GM23338 (cell line): ENCODE measurements at regions not wholly inside any gene's neighbourhood (a gene's known extent, or its start where the extent isn't known, plus 50 kb on each side); places are given as distances from the start of the nearest gene placed in this dataset.

ENCODE experiments used
- EZH2 ChIP-seq: fragments of 200-600 bp; sonication (generic); IDR thresholded peaks from one replicate; pipeline ENCODE4 v1.8.0; 2017; ENCODE audit warnings: antibody characterized with exemption, mild to moderate bottlenecking, low read depth; ENCODE audit not compliant: unreplicated experiment
- POLR2AphosphoS5 ChIP-seq: IDR thresholded peaks from 2 replicates; pipeline ENCODE4 v1.6.1; 2016; ENCODE audit warnings: antibody characterized with exemption, low read depth
- TF ChIP-seq, protein P1 (sequence below), 2 experiments: fragments of 200-600 bp in 1 of 2; sonication (generic) in 1 of 2; conservative IDR thresholded peaks; 2 replicates each; pipeline versions ENCODE4 v1.5.1 to v1.6.1; 2016 to 2017; ENCODE audit warnings: antibody characterized with exemption in 2 of 2, low read depth in 2 of 2, mild to moderate bottlenecking in 2 of 2, moderate library complexity in 1 of 2
- TF ChIP-seq, protein P2 (sequence below): IDR thresholded peaks from one replicate; pipeline ENCODE4 v1.6.1; 2018; ENCODE audit warnings: antibody characterized with exemption; ENCODE audit not compliant: unreplicated experiment

DNA sequence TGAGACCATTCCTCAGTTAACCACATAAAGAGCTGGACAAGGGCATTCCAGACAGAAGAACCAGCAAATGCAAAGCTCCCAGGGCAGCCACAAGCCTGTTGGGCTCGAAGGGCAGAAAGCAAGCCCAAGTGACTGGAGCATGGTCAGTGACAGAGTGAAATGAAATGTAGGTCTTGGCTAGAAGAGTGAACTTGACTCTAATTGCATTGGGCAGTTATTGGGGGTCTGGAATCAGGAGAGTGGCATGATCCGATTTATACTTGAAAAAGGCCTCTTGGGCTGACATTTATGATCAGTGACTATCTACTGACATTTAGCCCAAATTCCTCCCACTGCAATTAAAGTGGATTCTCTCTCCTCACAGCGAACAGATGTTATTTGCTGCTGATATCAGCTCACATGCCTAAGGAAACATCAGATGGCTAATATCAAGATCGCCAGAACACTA, 152.5 kb upstream of the KLF7 start:
- TF ChIP-seq POLR2AphosphoS5 (no peak), EZH2 (no peak)
- TF ChIP-seq, protein P1, sequence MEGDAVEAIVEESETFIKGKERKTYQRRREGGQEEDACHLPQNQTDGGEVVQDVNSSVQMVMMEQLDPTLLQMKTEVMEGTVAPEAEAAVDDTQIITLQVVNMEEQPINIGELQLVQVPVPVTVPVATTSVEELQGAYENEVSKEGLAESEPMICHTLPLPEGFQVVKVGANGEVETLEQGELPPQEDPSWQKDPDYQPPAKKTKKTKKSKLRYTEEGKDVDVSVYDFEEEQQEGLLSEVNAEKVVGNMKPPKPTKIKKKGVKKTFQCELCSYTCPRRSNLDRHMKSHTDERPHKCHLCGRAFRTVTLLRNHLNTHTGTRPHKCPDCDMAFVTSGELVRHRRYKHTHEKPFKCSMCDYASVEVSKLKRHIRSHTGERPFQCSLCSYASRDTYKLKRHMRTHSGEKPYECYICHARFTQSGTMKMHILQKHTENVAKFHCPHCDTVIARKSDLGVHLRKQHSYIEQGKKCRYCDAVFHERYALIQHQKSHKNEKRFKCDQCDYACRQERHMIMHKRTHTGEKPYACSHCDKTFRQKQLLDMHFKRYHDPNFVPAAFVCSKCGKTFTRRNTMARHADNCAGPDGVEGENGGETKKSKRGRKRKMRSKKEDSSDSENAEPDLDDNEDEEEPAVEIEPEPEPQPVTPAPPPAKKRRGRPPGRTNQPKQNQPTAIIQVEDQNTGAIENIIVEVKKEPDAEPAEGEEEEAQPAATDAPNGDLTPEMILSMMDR (conservative IDR thresholded peaks at IDR 0.05; ENCODE audit: low read depth in 2 of 2), result no peak
- TF ChIP-seq, protein P2, sequence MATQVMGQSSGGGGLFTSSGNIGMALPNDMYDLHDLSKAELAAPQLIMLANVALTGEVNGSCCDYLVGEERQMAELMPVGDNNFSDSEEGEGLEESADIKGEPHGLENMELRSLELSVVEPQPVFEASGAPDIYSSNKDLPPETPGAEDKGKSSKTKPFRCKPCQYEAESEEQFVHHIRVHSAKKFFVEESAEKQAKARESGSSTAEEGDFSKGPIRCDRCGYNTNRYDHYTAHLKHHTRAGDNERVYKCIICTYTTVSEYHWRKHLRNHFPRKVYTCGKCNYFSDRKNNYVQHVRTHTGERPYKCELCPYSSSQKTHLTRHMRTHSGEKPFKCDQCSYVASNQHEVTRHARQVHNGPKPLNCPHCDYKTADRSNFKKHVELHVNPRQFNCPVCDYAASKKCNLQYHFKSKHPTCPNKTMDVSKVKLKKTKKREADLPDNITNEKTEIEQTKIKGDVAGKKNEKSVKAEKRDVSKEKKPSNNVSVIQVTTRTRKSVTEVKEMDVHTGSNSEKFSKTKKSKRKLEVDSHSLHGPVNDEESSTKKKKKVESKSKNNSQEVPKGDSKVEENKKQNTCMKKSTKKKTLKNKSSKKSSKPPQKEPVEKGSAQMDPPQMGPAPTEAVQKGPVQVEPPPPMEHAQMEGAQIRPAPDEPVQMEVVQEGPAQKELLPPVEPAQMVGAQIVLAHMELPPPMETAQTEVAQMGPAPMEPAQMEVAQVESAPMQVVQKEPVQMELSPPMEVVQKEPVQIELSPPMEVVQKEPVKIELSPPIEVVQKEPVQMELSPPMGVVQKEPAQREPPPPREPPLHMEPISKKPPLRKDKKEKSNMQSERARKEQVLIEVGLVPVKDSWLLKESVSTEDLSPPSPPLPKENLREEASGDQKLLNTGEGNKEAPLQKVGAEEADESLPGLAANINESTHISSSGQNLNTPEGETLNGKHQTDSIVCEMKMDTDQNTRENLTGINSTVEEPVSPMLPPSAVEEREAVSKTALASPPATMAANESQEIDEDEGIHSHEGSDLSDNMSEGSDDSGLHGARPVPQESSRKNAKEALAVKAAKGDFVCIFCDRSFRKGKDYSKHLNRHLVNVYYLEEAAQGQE, result no peak
